Keratinocyte (primary cell): ENCODE measurements at regions not wholly inside any gene's neighbourhood (a gene's known extent, or its start where the extent isn't known, plus 50 kb on each side); places are given as distances from the start of the nearest gene placed in this dataset.

ENCODE experiments used
- EZH2 ChIP-seq: IDR thresholded peaks from one replicate; pipeline ENCODE4 v1.6.1; 2012; ENCODE audit warnings: inconsistent platforms, mild to moderate bottlenecking, low read length, moderate library complexity
- TF ChIP-seq, protein P1 (sequence below), 3 experiments: IDR thresholded peaks in 1 of 3; conservative IDR thresholded peaks in 1 of 3; optimal IDR thresholded peaks in 1 of 3; 2 replicates in 2 of 3; 3 replicates in 1 of 3; pipeline versions ENCODE3 to v1.5.1; 2011; ENCODE audit warnings: low read length in 3 of 3, mild to moderate bottlenecking in 3 of 3, moderate library complexity in 2 of 3, control low read depth in 1 of 3, inconsistent platforms in 1 of 3; ENCODE audit not compliant: insufficient read depth in 2 of 3; ENCODE audit errors: extremely low read depth in 1 of 3

DNA sequence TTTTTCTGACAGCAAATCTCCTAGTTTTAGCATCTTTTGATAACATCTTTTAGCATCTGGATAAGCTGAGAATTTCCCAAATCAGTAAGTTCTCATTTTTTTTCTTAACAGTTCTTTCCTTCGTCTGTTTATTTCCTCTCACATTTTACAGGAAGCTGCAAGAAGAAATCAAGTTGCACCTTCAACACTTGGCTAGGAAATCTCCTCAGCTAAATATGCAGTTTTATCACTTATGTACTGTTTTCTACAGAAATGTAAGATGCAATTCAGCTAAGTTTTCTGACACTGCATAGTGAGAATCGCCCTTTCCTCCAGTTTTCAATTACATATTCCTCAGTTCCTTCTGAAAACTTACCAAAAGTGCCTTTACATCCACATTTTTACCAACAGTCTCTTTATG is 59.0 kb upstream of the MSX2 start:
- TF ChIP-seq, protein P1, sequence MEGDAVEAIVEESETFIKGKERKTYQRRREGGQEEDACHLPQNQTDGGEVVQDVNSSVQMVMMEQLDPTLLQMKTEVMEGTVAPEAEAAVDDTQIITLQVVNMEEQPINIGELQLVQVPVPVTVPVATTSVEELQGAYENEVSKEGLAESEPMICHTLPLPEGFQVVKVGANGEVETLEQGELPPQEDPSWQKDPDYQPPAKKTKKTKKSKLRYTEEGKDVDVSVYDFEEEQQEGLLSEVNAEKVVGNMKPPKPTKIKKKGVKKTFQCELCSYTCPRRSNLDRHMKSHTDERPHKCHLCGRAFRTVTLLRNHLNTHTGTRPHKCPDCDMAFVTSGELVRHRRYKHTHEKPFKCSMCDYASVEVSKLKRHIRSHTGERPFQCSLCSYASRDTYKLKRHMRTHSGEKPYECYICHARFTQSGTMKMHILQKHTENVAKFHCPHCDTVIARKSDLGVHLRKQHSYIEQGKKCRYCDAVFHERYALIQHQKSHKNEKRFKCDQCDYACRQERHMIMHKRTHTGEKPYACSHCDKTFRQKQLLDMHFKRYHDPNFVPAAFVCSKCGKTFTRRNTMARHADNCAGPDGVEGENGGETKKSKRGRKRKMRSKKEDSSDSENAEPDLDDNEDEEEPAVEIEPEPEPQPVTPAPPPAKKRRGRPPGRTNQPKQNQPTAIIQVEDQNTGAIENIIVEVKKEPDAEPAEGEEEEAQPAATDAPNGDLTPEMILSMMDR (optimal IDR thresholded peaks at IDR 0.05 in 1 of 3, IDR thresholded peaks at IDR 0.05 in 1 of 3, conservative IDR thresholded peaks at IDR 0.05 in 1 of 3; ENCODE audit: extremely low read depth in 1 of 3, insufficient read depth in 2 of 3, low read length in 3 of 3), result no peak
- no peak for TF ChIP-seq EZH2
